ENCODE measurements at regions not wholly inside any gene's neighbourhood (a gene's known extent, or its start where the extent isn't known, plus 50 kb on each side); places are given as distances from the start of the nearest gene placed in this dataset.

GRCh38 chr12:28802706-28803438, 346.2 kb upstream of the FAR2 start:
- intact Hi-C loops (cut with DNase I): no loop called here
- H3K36me3 ChIP-seq: no peaks in the 10 kb centered on the region
- no peak overlapping the region for H3K27ac ChIP-seq
- 81% methylated on average over 5 of the region's 5 CpGs for WGBS
- TF ChIP-seq POLR2A (IDR thresholded peaks at IDR 0.05) (no peak), POLR2AphosphoS5 (IDR thresholded peaks at IDR 0.05) (no peak), CTCF (IDR thresholded peaks at IDR 0.05) (no peak)
- no peaks in the 10 kb centered on the region for H3K27me3 ChIP-seq (replicated peaks; ENCODE audit: insufficient read depth)
- DNase-seq (ENCODE audit: low spot score): no peak
- no peaks in the 10 kb centered on the region for H3K9me3 ChIP-seq
- H3K4me1 ChIP-seq (replicated peaks): no peaks in the 10 kb centered on the region
- no peak overlapping the region for H3K4me3 ChIP-seq

GRCh38 chr12:28807535-28807934, 341.5 kb upstream of the FAR2 start:
- intact Hi-C loops (cut with DNase I): no loop called here
- H3K27ac ChIP-seq: no peak overlapping the region
- H3K9me3 ChIP-seq: no peaks in the 10 kb centered on the region
- 51% methylated on average over 3 of the region's 3 CpGs for WGBS
- H3K36me3 ChIP-seq: no peaks in the 10 kb centered on the region
- DNase-seq (ENCODE audit: low spot score): no peak
- no peak overlapping the region for H3K4me3 ChIP-seq
- no peaks in the 10 kb centered on the region for H3K27me3 ChIP-seq (replicated peaks; ENCODE audit: insufficient read depth)
- no peak for TF ChIP-seq CTCF (IDR thresholded peaks at IDR 0.05)
- TF ChIP-seq POLR2AphosphoS5 (IDR thresholded peaks at IDR 0.05): no peak
- no peak for TF ChIP-seq POLR2A (IDR thresholded peaks at IDR 0.05)
- no peaks in the 10 kb centered on the region for H3K4me1 ChIP-seq (replicated peaks)

- no peaks in the 10 kb centered on the region for H3K27me3 ChIP-seq (replicated peaks; ENCODE audit: insufficient read depth)
- no peak overlapping the region for H3K4me3 ChIP-seq
- no peaks in the 10 kb centered on the region for H3K4me1 ChIP-seq (replicated peaks)
- H3K36me3 ChIP-seq: no peaks in the 10 kb centered on the region
- no peaks in the 10 kb centered on the region for H3K9me3 ChIP-seq
- intact Hi-C loops (cut with DNase I): no loop called here
- no peak for TF ChIP-seq CTCF (IDR thresholded peaks at IDR 0.05)
- no peak for TF ChIP-seq POLR2AphosphoS5 (IDR thresholded peaks at IDR 0.05)
- no peak for TF ChIP-seq POLR2A (IDR thresholded peaks at IDR 0.05)
- no peak for DNase-seq (ENCODE audit: low spot score)
- no peak overlapping the region for H3K27ac ChIP-seq
- 77% methylated on average over 5 of the region's 5 CpGs for WGBS
These were observed 337.6 kb upstream of the FAR2 start for GRCh38 chr12:28811457-28811856.

- Histone ChIP-seq H3K4me1 (replicated peaks) (no peaks in the 10 kb centered on the region), H3K4me3 (no peak overlapping the region), H3K36me3 (no peaks in the 10 kb centered on the region), H3K27me3 (replicated peaks; ENCODE audit: insufficient read depth) (no peaks in the 10 kb centered on the region), H3K27ac (no peak overlapping the region), H3K9me3 (no peaks in the 10 kb centered on the region)
- intact Hi-C loops (cut with DNase I): no loop called here
- WGBS: 76% methylated on average over 4 of the region's 4 CpGs
- TF ChIP-seq POLR2A (IDR thresholded peaks at IDR 0.05): no peak
- no peak for TF ChIP-seq CTCF (IDR thresholded peaks at IDR 0.05)
- no peak for TF ChIP-seq POLR2AphosphoS5 (IDR thresholded peaks at IDR 0.05)
- DNase-seq (ENCODE audit: low spot score): no peak
These were observed 334.8 kb upstream of the FAR2 start for GRCh38 chr12:28814246-28814645.

GRCh38 chr12:28817524-28817923, 331.6 kb upstream of the FAR2 start:
- TF ChIP-seq POLR2AphosphoS5 (IDR thresholded peaks at IDR 0.05) (no peak), CTCF (IDR thresholded peaks at IDR 0.05) (no peak), POLR2A (IDR thresholded peaks at IDR 0.05) (no peak)
- intact Hi-C loops (cut with DNase I): no loop called here
- WGBS: 91% methylated on average over 7 of the region's 7 CpGs
- no peak overlapping the region for H3K27ac ChIP-seq
- no peaks in the 10 kb centered on the region for H3K4me1 ChIP-seq (replicated peaks)
- no peaks in the 10 kb centered on the region for H3K27me3 ChIP-seq (replicated peaks; ENCODE audit: insufficient read depth)
- no peak for DNase-seq (ENCODE audit: low spot score)
- no peak overlapping the region for H3K4me3 ChIP-seq
- H3K36me3 ChIP-seq: no peaks in the 10 kb centered on the region
- H3K9me3 ChIP-seq: no peaks in the 10 kb centered on the region

All from prostate gland (tissue), 2 donors.